OCI-LY1 (cell line): ENCODE measurements at regions not wholly inside any gene's neighbourhood (a gene's known extent, or its start where the extent isn't known, plus 50 kb on each side); places are given as distances from the start of the nearest gene placed in this dataset.

Source experiments
- EZH2 ChIP-seq: fragments of 200-600 bp; sonication (generic), shearing (Covaris generic); IDR thresholded peaks from 2 replicates; pipeline ENCODE4 v1.8.0; 2017; ENCODE audit warnings: borderline replicate concordance, mixed run types, mild to moderate bottlenecking, antibody characterized with exemption, low read length, moderate library complexity, mixed read lengths
- TF ChIP-seq, protein P1 (sequence below): fragments of 200-600 bp; sonication (generic), shearing (Covaris generic); IDR thresholded peaks from 2 replicates; pipeline ENCODE4 v1.5.1; 2017; ENCODE audit warnings: mild to moderate bottlenecking, antibody characterized with exemption, low read length, moderate library complexity, mixed read lengths

DNA sequence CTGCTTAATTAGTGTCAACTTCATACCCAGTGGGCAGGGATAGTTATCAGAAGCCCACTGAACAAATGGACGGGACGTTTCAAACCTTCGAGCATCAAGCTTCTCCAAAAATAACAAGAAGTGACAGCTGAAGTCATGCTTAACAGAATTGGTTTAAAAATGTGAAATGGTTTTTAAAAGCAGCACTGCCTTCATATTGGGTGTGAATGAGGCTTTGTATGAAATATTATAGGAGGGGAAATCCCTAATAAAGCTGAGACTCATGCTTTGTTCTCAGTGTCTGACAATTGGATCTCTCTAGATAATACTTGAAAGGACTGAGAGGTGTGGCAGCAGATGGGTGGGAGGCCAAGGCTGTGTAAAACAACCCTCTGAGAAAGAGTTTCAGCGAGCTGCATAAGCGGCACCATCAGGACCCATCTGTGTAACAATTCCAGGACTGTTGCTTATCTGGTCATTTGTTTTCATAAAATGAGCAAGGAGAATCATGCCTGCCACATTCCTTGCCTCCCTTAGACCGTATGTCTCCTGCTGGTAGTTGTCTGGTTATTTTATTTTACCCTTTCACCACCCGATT is 667.7 kb downstream of the DIAPH3 start:
- TF ChIP-seq, protein P1, sequence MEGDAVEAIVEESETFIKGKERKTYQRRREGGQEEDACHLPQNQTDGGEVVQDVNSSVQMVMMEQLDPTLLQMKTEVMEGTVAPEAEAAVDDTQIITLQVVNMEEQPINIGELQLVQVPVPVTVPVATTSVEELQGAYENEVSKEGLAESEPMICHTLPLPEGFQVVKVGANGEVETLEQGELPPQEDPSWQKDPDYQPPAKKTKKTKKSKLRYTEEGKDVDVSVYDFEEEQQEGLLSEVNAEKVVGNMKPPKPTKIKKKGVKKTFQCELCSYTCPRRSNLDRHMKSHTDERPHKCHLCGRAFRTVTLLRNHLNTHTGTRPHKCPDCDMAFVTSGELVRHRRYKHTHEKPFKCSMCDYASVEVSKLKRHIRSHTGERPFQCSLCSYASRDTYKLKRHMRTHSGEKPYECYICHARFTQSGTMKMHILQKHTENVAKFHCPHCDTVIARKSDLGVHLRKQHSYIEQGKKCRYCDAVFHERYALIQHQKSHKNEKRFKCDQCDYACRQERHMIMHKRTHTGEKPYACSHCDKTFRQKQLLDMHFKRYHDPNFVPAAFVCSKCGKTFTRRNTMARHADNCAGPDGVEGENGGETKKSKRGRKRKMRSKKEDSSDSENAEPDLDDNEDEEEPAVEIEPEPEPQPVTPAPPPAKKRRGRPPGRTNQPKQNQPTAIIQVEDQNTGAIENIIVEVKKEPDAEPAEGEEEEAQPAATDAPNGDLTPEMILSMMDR, result no peak
- no peak for TF ChIP-seq EZH2
